GM18867 (cell line): ENCODE measurements at regions not wholly inside any gene's neighbourhood (a gene's known extent, or its start where the extent isn't known, plus 50 kb on each side); places are given as distances from the start of the nearest gene placed in this dataset.
"Not testable (repeated sequence)": the region's sequence is repeated elsewhere in the genome, so short reads cannot be mapped to it uniquely, and the experiment has no call there.

ENCODE experiments used
- ATAC-seq: cut with Tn5 transposase; IDR thresholded peaks from one replicate; pipeline ENCODE4 v1.9.1; 2021; ENCODE audit warnings: mild to moderate bottlenecking, moderate library complexity; ENCODE audit not compliant: unreplicated experiment

- no peak for ATAC-seq
These were observed 2055.1 kb upstream of the CELF4 start for GRCh38 chr18:39620551-39621168.

GRCh38 chr18:39618265-39619003, 2052.8 kb upstream of the CELF4 start:
- no peak for ATAC-seq

GRCh38 chr18:39611381-39612100, 2045.9 kb upstream of the CELF4 start:
- no peak for ATAC-seq

GRCh38 chr18:39607034-39607433, 2041.4 kb upstream of the CELF4 start:
- no peak for ATAC-seq

- no peak for ATAC-seq
These were observed 2039.2 kb upstream of the CELF4 start for GRCh38 chr18:39604836-39605235.

- no peak for ATAC-seq
These were observed 2036.5 kb upstream of the CELF4 start for GRCh38 chr18:39602131-39602530.

GRCh38 chr18:39600894-39601293, 2035.3 kb upstream of the CELF4 start:
- ATAC-seq = no peak

- ATAC-seq = no peak
These were observed 2033.7 kb upstream of the CELF4 start for GRCh38 chr18:39599251-39599650.

- no peak for ATAC-seq
These were observed 2031.3 kb upstream of the CELF4 start for GRCh38 chr18:39596891-39597290.

GRCh38 chr18:39596221-39596620, 2030.6 kb upstream of the CELF4 start:
- no peak for ATAC-seq

- no peak for ATAC-seq
These were observed 2028.6 kb upstream of the CELF4 start for GRCh38 chr18:39594206-39594605.

GRCh38 chr18:39591649-39592048, 2026.1 kb upstream of the CELF4 start:
- ATAC-seq = no peak

GRCh38 chr18:39589496-39589895, 2023.9 kb upstream of the CELF4 start:
- no peak for ATAC-seq

- ATAC-seq = no peak
These were observed 2022.0 kb upstream of the CELF4 start for GRCh38 chr18:39587586-39587985.

GRCh38 chr18:39586741-39587140, 2021.1 kb upstream of the CELF4 start:
- ATAC-seq = no peak

GRCh38 chr18:39574897-39575296, 2009.3 kb upstream of the CELF4 start:
- ATAC-seq = no peak

GRCh38 chr18:39571511-39571910, 2005.9 kb upstream of the CELF4 start:
- ATAC-seq = no peak

GRCh38 chr18:39565551-39566230, 2000.1 kb upstream of the CELF4 start:
- not testable (repeated sequence) for ATAC-seq

GRCh38 chr18:39564716-39565115, 1999.1 kb upstream of the CELF4 start:
- no peak for ATAC-seq

GRCh38 chr18:39561126-39561525, 1995.5 kb upstream of the CELF4 start:
- no peak for ATAC-seq

GRCh38 chr18:39558658-39559057, 1993.1 kb upstream of the CELF4 start:
- ATAC-seq = no peak
